ENCODE measurements at regions not wholly inside any gene's neighbourhood (a gene's known extent, or its start where the extent isn't known, plus 50 kb on each side); places are given as distances from the start of the nearest gene placed in this dataset.
"Not testable (repeated sequence)": the region's sequence is repeated elsewhere in the genome, so short reads cannot be mapped to it uniquely, and the experiment has no call there.

GRCh38 chr1:185538309-185538898 is 195.8 kb upstream of the HMCN1 start:
- DNase-seq, result not testable (repeated sequence)

GRCh38 chr1:185537596-185537995 is 196.6 kb upstream of the HMCN1 start:
- no peak for DNase-seq

GRCh38 chr1:185536165-185536920 is 197.8 kb upstream of the HMCN1 start:
- no peak for DNase-seq

GRCh38 chr1:185535621-185536020 is 198.6 kb upstream of the HMCN1 start:
- DNase-seq, result no peak

GRCh38 chr1:185534801-185535200 is 199.4 kb upstream of the HMCN1 start:
- peak in 2 of 3 experiments; percentile 7 to 53 for DNase-seq

- DNase-seq, result no peak
These were observed 200.6 kb upstream of the HMCN1 start for GRCh38 chr1:185533596-185533995.

GRCh38 chr1:185532856-185533255 is 201.3 kb upstream of the HMCN1 start:
- DNase-seq, result no peak

- DNase-seq, result no peak
These were observed 202.4 kb upstream of the HMCN1 start for GRCh38 chr1:185531838-185532237.

- DNase-seq, result no peak
These were observed 204.0 kb upstream of the HMCN1 start for GRCh38 chr1:185530215-185530614.

GRCh38 chr1:185529673-185530072 is 204.5 kb upstream of the HMCN1 start:
- no peak for DNase-seq

GRCh38 chr1:185528084-185528676 is 206.0 kb upstream of the HMCN1 start:
- no peak for DNase-seq

GRCh38 chr1:185526344-185527307 is 207.6 kb upstream of the HMCN1 start:
- DNase-seq, result no peak

GRCh38 chr1:185520188-185520920 is 203.3 kb upstream of the IVNS1ABP start:
- no peak for DNase-seq

- peak in 1 of 3 experiments; percentile 34 for DNase-seq
These were observed 200.9 kb upstream of the IVNS1ABP start for GRCh38 chr1:185517808-185518419.

GRCh38 chr1:185517301-185517700 is 200.3 kb upstream of the IVNS1ABP start:
- not testable (repeated sequence) for DNase-seq

- DNase-seq, result no peak
These were observed 198.7 kb upstream of the IVNS1ABP start for GRCh38 chr1:185515696-185516095.

GRCh38 chr1:185514311-185514710 is 197.3 kb upstream of the IVNS1ABP start:
- no peak for DNase-seq

- no peak for DNase-seq
These were observed 195.4 kb upstream of the IVNS1ABP start for GRCh38 chr1:185512442-185512841.

GRCh38 chr1:185501099-185501498 is 184.1 kb upstream of the IVNS1ABP start:
- no peak for DNase-seq

- DNase-seq, result no peak
These were observed 183.1 kb upstream of the IVNS1ABP start for GRCh38 chr1:185500001-185500626.

GRCh38 chr1:185498207-185498606 is 181.2 kb upstream of the IVNS1ABP start:
- peak in 1 of 3 experiments; percentile 13 for DNase-seq

Data from NCI-H1417 (cell line).